HG03565 (cell line): ENCODE measurements at regions not wholly inside any gene's neighbourhood (a gene's known extent, or its start where the extent isn't known, plus 50 kb on each side); places are given as distances from the start of the nearest gene placed in this dataset.

Experiments
- ATAC-seq: cut with Tn5 transposase; IDR thresholded peaks from one replicate; pipeline ENCODE4 v1.9.1; 2021; ENCODE audit warnings: mild to moderate bottlenecking, moderate library complexity; ENCODE audit not compliant: unreplicated experiment

DNA sequence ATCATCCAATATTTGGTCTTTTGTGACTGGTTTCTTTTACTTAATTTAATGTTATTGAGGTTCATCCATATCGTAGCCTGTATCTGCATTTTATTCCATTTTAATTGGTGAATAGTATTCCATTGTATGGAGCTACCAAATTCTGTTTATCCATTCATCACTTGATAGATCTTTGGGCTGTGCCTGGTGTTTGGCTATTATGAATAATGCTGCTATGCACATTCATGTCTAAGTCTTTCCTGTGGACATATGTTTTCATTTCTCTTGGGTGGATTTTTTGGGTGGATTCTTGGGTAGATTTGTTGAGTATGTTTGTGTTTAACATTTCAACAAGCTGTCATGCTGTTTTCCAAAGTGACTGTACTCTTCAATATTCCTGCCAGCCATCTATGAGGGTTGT is 52.5 kb upstream of the NEDD4L start:
- no peak for ATAC-seq

DNA sequence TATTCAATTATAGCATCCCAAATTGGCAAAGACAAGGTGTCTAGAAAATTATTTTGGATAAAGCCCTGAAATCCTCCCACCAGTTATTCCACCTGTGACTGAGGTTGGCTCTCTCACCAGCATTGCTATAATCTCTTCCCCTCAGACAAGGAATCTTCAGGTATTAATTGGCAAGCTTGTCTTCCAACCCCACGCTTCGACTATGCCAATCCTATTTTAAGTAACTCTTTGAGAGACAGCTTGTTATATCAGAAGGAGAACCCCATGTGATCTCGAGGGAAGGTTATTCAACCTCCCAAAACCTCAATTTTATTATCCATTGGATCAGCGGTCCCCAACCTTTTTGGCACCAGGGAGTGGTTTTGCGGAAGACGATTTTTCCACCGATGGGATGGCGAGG is 54.5 kb upstream of the NEDD4L start:
- no peak for ATAC-seq

DNA sequence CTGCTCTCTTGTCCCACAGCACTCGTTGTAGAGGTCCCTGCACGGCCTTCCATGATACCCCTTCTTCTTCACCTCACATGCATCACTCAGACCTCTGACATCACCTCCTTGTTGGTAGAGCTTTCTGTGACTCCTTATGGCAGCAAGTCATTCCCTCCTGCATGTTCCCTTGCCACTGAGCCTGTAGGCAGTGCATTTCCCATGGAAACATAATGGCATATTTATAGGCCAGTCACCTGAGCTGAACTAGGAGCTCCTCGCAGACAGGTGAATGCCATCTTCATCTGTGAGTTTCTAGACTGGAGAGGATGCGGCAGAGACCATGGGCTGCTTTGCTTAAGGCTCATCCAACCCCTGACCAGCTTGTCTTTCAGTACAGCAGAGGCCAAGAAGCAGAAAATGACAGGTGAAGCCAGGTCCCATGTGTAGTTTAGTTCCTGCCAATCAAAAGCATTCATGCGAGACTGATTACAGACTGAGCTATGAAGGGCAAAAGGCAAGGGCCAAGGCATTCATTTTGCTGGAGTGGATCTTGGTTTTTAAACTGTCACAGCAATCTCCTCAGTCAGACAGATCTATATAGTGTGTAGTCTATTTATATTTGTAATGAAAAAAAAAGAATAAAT is 59.4 kb upstream of the NEDD4L start:
- no peak for ATAC-seq

DNA sequence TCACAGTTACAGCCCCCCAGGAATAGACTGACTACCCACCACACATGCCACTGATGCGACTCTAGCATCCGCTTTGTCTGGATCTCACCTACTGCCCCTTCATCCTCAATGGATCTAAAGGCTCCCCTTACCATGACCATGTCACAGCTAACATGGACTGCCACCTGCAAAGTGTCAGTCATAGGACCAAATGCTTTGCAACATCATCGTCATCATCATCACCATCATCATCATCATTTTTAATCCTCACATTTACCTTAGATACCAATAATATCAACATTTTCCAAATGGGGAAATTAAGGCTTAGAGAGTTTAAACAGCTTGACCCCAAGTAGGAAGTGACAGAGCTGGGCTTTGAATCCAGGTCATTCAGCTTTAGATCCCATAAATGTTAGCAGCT is 60.1 kb upstream of the NEDD4L start:
- no peak for ATAC-seq

DNA sequence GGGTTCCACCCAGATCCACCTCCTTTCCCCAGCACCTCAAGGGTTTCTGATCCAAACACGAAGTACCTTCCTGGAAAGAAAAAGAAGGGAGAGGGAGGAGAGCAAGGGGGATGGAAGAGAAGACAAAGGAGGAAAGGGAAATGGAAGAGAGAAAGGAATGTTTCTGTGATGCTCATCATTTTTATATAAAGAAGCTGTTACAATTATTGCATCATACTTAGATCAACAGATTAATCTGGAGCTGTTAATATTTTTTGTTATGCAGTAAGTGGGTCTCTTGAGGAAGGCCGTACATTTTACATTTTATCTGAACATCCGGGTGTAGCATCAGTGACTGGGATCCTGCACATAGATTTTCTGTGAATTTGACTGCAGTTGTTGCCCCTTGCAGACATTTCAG is 60.6 kb upstream of the NEDD4L start:
- no peak for ATAC-seq

DNA sequence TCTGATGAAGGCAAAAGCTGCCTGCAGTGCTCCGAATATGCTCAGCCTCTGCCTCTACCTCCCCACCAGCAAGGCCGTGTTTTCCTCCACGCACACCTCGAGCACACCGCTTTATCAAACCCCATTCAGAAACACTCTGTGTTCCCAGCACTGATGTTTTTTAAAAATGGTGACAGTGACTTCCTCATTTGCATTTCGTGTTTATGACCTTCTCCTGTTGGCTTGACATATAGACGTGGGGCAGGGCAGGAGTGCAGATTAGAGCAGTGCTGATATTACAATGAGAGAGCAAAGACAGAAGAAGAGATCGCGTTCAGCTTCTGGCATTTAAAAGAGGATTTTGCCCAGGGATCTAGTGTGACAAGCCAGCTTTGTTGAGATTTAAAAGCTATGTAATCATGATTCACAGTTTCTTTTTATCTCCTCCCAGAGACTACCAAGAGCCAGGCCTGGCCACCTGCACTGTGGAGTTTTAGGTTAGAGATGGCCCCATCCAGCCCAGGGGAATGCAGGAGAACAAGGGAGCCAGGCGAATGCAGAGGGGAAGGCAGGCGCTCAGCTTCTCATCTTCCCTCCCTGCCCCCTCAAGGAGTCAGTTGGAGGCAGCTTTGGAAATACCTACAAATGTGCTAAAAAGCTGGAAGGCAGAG is 61.5 kb upstream of the NEDD4L start:
- no peak for ATAC-seq

DNA sequence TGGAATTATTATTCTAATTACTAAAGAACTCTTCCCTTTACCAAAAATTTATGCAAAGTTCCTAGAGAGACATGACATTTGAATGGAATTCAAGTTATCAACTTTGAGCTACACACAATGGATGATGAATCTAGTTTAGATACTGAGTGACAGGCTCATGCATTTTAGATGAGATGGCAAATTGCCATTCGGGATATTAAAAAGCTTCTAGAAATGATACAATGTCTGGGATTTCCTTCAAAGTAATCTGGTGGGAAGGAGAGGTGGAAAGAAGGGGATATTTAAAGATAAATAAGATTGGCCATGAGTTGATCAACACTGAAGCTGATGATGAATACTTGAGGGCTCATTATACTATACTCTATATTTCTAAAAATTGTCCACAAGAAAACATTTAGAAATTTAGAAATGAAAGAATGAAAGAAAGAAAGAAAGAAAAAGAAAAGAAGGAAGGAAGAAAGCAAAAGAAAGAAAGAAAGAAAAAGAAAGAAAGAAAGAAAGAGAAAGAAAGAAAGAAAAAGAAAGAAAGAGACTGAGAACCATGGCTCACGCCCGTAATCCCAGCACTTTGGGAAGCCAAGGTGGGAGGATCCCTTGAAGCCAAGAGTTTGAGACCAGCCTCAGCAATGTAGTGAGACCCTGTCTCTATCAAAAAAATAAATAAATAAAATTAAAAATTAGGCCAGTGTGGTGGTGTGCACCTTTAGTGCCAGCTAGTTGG is 62.6 kb upstream of the NEDD4L start:
- no peak for ATAC-seq

DNA sequence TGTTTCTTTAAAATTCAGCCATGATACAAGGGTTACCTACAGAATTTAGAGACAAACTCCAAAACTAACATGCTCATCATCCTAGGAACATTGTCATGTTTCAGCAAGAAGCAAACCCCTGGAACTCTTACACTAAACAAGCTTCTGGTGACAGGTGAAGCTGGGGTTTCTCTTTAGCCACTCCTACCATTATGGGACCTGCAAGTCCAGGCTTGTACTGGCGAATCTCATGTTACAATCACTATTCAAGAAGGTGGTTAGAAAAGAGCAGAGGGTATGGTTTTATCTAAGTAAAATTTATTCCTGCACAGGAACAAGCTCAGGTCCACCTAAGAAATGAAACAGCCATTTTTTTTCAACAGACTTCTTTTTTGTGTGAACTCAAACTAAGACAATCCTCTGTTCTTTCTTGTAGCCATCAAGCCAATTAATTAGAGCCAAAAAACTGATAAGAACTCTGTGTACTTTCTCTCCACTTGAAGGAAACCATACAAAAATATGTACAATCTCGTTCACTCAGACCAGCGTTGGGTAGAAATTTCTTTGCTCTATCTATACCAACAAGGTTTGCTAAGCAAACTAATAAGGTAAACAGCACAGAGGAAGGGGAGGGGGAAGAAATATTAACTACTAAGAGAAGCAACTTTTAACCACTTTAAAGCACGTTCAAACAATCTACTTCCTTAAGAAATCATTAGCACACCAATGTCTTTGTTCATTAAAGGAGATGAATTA is 63.3 kb upstream of the NEDD4L start:
- ATAC-seq = no peak

DNA sequence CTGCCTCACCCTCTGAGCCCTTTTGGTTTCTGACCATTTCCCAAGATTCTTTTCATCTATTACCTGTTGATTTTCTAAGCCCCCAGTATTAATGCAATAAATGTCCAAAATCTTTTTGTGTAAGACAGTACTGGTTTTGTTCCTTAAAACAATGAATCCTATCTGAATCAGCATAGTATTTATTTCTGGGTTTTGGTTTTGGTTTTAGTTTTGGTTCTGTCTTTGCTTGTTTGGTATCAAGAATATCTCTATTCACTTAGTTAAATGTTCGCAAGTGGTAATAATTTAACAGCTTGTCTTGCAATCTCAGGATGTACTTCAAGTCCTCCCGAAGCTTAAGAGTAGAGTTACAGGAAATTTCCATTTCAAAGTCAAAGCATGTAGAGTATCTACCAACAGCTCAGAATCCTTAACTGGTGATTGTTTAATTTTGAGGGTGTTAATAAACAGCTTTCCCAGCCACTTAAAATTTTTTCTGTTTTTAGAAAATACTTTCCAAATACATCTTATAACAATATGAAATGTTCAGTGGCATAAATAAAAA is 67.7 kb upstream of the NEDD4L start:
- ATAC-seq = no peak

DNA sequence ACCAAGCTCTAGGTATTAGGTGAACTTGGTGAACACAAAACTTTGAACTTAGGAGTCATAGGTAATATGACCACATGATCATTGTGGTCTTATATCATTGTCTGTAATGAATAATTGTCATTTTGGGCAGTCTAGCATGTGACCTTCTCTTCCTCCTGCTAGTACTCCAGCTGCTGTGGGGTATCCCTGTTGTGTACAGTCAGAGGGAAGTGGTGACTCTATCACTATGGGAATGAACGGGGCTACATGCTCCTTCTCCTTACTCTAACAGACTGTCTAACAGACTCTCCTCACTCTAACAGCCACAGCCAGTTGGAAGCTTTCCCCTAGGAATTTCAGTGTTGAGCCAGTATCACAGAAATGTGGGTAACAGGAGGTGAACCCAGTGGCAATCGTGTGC is 68.2 kb upstream of the NEDD4L start:
- ATAC-seq = no peak

DNA sequence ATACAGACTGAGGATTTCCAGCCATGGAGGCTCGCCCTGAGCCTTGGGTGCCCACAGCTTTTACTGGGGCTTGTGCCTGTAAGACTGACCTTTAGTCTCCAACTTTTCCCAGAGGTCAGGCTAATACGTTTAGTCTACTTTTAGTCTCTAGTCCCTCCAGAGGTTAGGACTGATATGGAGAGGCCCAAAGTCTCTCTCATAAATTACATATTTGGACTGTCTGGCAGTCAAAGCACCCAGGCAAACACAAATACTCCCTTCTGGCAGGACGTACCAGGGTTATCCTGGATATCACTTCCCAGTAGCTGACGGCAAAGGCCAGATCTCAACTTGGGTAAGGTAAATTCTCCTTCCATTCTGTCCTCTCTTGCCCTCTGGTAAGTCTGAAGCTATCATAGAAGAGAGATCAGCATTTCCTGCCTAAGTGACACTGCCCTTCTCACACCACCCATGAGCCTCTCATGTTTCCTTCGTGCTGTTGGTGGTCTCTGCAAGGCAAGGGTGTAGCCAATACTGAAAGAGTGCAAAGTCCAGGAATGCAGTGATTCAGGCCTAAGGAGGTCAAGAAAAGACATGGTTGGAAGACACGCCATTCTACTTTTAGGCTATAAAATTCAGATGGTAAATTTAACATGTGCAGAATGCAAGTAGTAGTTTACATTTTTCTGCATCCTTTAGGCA is 69.3 kb upstream of the NEDD4L start:
- no peak for ATAC-seq

DNA sequence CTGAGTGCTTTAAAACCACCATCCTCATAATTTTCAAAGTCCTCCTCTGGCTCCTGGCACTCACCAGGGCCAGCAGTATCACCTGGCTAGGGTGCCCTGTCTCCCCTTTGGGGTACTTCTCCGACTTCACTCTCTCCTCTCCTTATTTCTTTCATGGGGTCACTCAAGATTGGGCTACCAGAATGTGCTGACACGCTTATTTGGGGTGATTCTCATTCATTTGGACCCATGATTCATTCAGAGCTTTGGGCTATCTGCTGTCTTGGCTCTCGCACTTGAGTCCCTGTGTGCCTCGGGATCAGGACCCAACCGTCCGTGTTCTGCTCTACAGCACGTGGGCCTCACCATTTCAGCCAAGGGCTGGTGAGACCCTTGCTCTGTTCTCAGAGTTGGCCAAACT is 70.1 kb upstream of the NEDD4L start:
- ATAC-seq = no peak

DNA sequence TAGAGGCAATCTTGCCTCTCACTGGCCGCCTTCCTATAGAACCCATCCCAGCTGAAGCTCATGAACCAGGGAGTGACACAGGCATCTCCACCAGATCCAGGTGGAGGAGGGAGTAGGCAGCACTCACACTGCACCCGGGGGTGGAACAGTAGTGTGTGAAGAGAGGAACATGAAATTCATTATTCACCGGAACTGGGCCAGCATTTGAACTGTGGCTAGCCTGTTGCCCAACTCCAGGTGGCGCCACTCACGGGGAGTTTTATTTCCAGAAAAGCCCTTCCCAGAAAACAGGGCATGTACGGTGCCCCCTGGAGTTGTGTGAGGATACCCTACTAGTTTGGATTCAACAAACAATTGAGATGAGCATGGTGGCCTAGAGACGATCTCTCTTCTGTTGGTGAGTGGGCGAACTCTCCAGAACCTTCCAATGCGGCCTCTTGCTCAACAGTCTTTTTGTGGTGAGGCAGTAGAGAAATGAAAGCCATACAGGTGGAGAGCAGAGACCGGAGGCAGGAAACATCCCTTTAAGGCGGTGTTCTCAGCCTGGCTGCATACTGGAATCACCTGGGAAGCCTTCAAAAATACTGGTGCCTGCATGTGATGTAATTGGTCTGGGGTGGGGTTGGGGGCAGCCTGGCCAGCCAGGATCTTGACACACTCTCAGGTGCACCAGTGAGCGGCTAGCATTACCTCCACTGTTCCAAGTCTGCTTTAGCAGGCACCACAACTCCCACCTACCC is 73.5 kb upstream of the NEDD4L start:
- no peak for ATAC-seq

DNA sequence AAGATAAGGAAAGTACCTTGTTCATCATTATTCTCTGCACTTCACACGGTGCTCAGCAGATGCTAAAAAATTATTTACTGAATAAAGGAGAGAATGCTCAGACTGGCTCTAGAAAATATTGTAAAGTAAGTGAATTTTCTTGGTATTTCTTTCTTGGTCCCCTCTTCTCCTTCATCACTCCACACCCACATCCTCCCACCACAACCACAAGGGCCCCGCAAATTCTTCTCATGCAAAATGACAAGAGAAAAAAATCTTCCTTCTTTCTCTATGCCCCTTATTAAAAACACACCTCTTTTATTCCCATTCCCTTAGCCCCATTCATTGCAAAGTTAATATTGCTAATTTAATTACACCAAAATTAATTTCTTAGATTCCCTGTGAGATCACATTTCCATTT is 74.2 kb upstream of the NEDD4L start:
- ATAC-seq = no peak

DNA sequence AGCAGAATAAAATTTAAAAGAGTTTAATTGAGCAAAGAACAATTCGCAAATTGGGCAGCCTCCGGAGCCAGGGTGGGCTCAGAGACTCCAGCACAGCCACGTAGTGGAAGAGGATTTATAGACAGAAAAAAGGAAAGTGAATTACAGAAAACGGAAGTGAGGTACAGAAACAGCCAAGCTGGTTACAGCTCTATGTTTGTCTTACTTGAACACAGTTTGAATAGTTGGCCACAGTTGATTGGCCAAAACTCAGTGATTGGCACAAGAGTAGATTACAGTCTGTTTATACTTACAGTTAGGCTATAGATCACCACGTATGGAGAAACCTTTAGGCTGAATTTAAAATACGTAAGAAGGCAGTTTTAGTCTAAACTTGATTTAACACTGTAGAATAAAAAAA is 78.8 kb upstream of the NEDD4L start:
- ATAC-seq = no peak

DNA sequence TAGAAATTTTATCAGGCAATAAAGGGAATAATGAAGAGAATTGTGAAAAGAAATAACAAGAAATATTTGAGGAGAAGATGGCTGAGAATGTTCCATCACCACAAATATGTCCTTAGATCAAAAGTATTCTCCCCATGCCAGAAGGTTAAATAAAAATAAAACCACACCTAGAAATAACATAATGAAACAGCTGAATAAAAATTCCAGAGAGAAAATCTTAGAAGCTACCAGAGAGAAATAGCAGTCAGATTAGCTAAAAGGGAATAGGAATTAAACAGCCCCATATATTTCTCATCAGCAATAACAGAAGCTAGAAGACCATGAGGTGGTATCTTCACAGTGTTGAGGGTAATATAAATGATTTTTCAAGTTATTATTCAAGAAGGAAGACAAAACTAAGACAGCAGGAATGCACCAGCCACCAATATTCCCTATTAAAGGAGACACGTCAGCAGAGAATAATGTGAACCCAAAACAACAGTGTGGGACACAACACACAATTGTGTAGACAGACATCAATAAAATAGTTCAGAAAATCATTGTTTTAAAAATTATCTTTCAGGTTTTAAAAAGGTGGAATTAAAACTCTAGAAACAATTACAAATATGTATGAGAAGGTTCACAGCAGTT is 82.0 kb upstream of the NEDD4L start:
- no peak for ATAC-seq

DNA sequence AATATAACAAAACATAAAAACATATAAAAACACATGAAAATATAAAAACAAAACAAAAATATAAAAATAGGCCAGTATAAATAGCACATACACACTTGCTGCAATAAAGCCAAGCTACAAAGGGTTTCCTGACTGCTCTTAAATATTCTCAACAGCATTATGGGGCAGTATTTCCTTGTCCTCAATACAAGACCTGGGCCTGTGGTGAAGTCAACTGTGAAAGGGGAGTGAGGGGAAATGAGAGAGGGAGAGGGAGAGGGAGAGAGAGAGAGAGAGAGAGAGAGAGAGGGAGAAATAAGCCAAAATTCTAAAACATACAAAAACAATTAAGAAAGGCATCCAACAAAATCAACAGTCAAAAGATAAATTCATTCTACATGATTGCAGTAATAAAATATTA is 82.6 kb upstream of the NEDD4L start:
- ATAC-seq = no peak

DNA sequence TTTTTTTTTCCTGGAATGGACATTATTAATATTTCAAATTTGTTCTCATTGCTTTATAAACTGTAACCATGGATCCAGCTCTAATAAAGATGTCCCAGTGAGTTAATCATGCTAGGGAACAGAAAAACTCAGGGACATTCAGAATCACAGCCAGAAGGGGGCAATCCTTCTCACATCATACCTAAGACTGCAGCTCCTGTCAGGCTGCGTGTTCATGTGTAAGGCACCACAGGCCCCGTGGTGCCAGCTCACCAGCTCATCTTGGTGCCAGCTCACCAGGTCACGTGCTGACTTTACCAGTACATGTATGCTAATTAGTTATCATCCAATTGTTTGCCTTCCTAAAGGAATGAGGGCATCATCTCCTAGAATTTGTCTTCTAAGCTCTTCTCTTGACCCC is 84.7 kb upstream of the NEDD4L start:
- ATAC-seq = no peak

DNA sequence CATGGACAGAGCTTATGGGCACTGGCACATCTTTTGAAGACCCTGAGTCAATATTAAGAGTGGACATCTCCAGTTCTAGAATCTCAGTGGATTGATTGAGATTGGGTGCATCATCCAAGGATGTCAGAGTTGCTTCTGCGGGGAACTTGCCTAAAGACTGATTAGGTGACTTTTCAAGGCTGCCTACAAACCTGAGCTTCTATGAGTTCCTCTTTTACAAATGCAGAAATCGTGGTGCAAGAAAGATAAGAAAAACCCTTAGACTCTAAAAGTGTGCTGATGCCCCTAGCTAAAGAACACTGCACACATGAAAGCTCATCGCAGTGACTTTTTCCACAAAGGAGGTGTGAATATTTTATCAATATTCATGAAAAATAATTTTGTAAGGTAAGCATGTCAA is 86.8 kb upstream of the NEDD4L start:
- no peak for ATAC-seq

DNA sequence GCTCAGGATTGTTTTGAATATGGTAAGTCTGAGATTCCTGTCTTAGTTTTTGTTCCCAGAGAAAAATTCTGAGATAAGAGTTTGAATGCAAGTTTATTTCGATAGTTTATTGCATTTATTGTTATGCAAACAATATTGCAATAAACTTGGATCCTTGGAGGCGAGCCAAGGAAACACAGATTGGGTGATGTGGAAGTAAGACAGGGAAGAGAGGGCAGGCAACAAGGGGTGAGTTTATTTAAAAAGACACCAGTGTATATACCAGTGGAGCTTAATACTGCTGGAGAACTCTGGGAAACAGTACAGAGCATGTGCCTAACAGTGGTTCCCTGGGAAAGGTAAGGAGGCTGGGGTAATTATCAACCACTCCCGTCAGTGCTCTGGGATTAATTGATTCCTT is 87.5 kb upstream of the NEDD4L start:
- ATAC-seq = no peak
